HG03095 (cell line): ENCODE measurements at regions not wholly inside any gene's neighbourhood (a gene's known extent, or its start where the extent isn't known, plus 50 kb on each side); places are given as distances from the start of the nearest gene placed in this dataset.
A peak's percentile ranks its signal among the peaks of the same experiment; 100 is the strongest.
"Not testable (repeated sequence)": the region's sequence is repeated elsewhere in the genome, so short reads cannot be mapped to it uniquely, and the experiment has no call there.

ENCODE experiments used
- ATAC-seq: cut with Tn5 transposase; IDR thresholded peaks from one replicate; pipeline ENCODE4 v1.9.1; 2021; ENCODE audit warnings: moderate library complexity; ENCODE audit not compliant: unreplicated experiment

- no peak for ATAC-seq
Measured at GRCh38 chr6:12476484-12476883, 186.3 kb downstream of the EDN1 start.

DNA sequence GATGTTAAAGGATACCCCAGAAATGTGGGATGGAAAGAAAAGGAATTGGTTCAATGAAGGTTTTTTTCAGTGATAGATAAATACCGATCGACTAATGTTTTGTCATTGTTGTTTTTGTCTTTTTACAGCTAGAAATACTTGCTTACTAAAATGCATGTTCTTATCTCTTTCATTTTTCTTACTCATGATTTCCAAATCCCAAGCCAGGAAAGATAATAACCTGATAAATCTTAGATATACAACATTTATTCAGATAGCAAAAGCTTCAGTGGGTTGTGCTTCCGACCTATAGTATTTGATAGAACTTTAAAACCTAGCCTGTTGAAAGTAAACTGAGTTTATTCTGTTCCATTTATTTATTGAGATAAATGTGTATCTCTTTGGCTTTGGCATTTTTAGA is 187.5 kb downstream of the EDN1 start:
- ATAC-seq: no peak

DNA sequence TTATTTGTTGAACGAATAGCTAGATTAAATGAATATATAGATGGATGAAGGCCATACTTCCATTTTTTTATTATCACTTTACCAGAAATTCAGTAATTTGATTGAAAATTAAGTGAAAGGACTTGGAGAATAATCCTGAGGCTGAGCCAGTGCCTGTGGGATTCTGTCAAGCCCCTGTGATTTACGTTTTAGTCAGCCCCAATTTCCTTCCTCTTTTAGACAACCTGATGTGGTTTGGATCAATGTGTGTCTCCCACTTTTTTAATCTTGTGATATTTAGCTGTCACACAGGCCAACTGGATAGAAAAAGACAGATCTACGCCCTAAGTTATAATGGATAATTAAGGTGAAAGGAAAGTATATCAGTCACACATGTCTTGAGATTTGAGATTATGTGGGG is 188.8 kb downstream of the EDN1 start:
- ATAC-seq: no peak

GRCh38 chr6:12479451-12479850 is 189.3 kb downstream of the EDN1 start:
- no peak for ATAC-seq

DNA sequence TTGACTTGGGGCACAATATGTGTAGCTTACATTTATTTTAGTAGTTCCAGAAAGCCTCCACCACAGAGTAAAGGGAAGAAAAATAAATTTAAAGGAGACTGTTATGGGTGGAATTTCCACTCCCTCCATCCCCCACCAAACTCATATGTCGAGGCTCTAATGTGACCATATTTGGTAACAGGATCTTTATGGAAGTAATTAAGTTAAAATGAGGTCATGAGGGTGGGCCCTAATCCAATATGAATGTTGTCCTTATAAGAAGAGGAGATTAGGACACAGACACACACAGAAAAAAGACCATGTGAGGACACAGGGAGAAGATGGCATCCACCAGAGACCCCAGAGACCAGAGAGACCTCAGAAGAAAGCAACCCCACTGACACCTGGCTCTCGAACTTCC is 189.7 kb downstream of the EDN1 start:
- ATAC-seq: no peak

GRCh38 chr6:12480379-12480778 is 190.2 kb downstream of the EDN1 start:
- no peak for ATAC-seq

- ATAC-seq: no peak
Measured at GRCh38 chr6:12481292-12481691, 191.1 kb downstream of the EDN1 start.

DNA sequence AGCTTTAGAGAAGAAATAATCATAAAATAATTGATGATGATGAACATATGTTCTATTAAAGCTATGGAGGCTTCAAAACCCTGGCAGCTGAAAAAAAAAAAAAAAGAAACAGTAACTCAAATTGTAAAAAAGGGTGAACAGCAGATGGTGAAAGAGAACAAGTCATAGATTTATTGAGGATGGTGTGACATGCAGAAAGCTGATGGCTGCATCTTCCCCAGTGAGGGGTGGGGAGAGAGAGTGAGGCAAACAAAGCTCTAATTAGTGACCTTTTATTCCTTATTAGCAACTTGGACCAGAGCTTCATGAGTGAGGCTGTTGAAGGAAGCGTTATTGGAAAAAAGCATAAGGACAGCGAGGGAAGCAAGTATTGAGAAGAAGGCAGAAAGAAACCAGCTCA is 191.7 kb downstream of the EDN1 start:
- no peak for ATAC-seq

- ATAC-seq: no peak
Measured at GRCh38 chr6:12482386-12483375, 192.5 kb downstream of the EDN1 start.

- peak; percentile 85 for ATAC-seq
Measured at GRCh38 chr6:12483712-12484111, 193.6 kb downstream of the EDN1 start.

DNA sequence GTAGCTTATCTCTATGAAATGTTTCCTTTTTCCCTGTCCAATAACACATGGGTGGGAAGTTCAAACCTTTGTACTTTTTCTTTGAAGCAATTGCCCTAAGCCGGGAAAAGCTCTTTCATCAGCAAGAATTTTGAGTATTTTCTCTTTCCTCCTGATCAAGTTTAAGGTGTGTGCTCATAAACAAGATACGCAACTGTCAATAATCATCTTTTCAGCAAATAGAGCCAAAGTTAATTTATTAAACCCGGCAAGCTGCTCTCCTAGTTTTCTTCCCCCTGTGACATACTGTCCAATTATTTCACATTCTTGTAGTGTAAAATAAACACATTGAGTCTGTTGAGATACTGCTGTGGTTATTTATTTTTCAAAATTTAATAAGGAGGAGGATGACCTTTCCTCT is 194.4 kb downstream of the EDN1 start:
- no peak for ATAC-seq

DNA sequence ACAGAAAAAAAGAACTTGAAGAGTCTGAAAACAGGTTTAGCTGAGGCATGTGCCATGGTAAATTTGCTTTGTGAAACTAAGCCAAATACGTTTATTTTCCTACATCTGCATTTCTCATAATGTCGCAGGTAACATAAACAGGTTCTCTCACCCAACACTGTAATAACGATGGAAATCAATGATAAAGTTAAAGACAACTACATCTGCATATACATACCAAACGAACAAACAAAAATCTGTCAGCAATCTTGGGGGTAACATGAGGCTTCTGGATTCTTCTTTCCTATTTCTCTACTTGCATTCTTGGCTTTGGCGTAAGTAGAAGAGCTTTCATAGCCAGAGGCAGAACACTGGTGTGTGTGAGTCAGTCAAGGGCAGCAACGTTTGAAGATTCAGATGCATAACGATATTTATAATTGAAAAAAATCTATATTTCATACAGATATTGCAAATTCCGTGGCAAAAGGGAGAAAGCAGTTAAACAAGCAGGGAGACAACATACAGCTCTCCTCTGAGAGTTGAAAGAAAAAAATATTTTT is 195.1 kb downstream of the EDN1 start:
- ATAC-seq: no peak

GRCh38 chr6:12485837-12486236 is 195.7 kb downstream of the EDN1 start:
- ATAC-seq: no peak

- ATAC-seq: no peak
Measured at GRCh38 chr6:12490351-12490903, 200.3 kb downstream of the EDN1 start.

DNA sequence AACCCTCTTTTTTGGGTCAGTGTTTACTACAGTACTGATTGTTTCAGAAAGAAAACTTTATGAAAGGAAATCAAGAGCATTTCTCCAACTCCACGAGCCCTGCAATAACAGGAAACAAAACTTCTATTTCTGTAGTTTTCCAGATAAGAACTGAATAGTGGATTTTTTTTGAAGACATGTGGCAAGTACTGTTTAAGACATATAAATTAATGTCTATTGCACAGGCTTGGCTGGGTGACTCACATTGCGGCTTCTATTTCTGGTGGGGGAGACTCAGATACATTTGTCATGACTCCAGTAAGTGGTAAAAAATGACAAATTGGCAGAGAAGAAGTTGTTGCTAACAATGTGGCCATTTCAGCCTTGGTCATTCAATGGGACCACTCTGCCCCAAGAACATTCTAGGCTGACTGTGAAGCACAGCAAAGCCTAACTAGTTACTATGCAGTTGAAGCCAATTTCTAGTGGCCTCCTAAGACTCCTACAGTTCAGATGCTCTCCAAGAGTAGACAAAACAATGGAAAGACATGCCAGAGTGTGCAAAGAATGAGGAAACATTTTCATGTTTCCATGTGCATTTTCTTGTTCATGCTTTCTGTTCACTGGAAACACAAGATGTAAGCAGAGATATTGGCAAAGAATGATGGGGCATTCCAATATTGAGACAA is 200.9 kb downstream of the EDN1 start:
- no peak for ATAC-seq

DNA sequence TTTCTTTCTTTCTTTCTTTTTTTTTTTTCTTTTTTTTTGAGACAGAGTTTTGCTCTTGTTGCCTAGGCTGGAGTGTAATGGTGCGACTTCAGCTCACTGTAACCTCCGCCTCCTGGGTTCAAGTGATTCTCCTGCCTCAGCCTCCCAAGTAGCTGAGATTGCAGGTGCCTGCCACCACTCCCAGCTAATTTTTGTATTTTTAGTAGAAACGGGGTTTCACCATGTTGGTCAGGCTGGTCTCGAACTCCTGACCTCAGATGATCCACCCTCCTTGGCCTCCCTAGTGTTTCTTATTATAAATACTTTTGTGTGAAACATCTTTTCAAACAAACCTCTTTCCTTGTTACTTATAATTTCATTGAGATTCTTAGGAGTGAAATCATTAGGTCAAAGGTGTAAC is 202.8 kb downstream of the EDN1 start:
- ATAC-seq: not testable (repeated sequence)

- no peak for ATAC-seq
Measured at GRCh38 chr6:12493446-12493845, 203.3 kb downstream of the EDN1 start.

DNA sequence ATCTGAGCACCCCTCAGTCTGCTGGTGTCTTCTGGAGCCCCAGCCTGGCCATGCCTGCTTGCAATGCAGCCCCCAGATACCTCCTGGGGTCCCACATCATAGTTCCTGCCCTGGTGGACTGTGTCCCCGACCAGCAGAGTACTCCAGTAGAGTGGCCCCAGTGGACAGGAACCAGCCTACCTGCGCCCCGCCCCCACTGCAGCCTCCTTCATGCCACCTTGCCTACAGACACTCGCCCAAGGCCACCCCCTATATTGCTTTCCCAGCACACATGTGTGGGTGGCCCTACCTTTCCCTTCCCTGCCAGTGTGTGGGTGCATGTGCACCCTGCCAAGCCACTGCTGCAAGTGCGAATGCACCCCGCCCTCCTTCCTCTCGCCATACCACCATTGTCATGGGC is 204.0 kb downstream of the EDN1 start:
- ATAC-seq: no peak

DNA sequence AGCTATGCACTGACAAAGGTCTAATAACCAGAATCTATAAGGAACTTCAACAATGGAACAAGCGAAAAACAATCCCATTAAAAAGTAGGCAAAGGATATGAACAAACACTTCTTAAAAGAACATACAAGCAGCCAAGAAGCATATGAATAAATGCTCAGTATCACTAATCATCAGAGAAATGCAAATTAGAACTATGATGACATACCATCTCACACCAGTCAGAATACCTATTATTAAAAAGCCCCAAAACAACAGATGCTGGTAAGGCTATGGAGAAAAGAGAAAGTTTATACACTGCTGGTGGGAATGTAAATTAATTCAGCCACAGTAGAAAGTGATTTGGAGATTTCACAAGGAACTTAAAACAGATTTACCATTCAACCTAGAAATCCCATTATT is 211.8 kb downstream of the EDN1 start:
- ATAC-seq: no peak

- ATAC-seq: no peak
Measured at GRCh38 chr6:12504325-12504966, 212.1 kb upstream of the PHACTR1 start.

GRCh38 chr6:12505486-12505885 is 211.1 kb upstream of the PHACTR1 start:
- no peak for ATAC-seq
